Panc1 (cell line): ENCODE measurements at regions not wholly inside any gene's neighbourhood (a gene's known extent, or its start where the extent isn't known, plus 50 kb on each side); places are given as distances from the start of the nearest gene placed in this dataset.

ENCODE experiments used
- ATAC-seq: fragments of 200-7000 bp; cut with Tn5 transposase; 2 replicates; pipeline ENCODE4 v1.9.1; 2020; ENCODE audit warnings: mild to moderate bottlenecking, moderate library complexity
- BruUV-seq: library from RNA; stranded (reverse); fragments of 400-500 nt; replicated peaks from 2 replicates; lab custom pipeline; 2021; lab: Mats Ljungman, UMichigan
- CTCF ChIA-PET: fragments of 300-600 bp; sonication (Branson Sonifier 250); formaldehyde crosslinking; loops from one replicate; lab custom pipeline; 2022; ENCODE audit warnings: antibody characterized with exemption; lab: Charles Lee
- POLR2A ChIA-PET: fragments of 300-600 bp; sonication (Branson Sonifier 250); formaldehyde crosslinking; loops from one replicate; lab custom pipeline; 2022; ENCODE audit warnings: antibody characterized with exemption; lab: Charles Lee
- DNase-seq: peaks from one replicate; pipeline ENCODE4 v3.0.0-alpha.2; 2010; ENCODE audit warnings: low read depth, low spot score
- H3K27ac ChIP-seq: 2 replicates; pipeline ENCODE4 v1.5.1; 2011; ENCODE audit warnings: mild to moderate bottlenecking, low read length, inconsistent platforms
- H3K27me3 ChIP-seq: fragments of 200-500 bp; sonication (Bioruptor generic); 2 replicates; pipeline ENCODE4 v1.6.0; 2014; ENCODE audit warnings: low read length, inconsistent platforms; ENCODE audit not compliant: control insufficient read depth, insufficient read depth
- H3K36me3 ChIP-seq: fragments of 200-500 bp; sonication (Bioruptor generic); 2 replicates; pipeline ENCODE4 v1.5.1; 2014; ENCODE audit warnings: inconsistent platforms, mild to moderate bottlenecking, low read length, moderate library complexity; ENCODE audit not compliant: control insufficient read depth, insufficient read depth
- H3K4me1 ChIP-seq: 2 replicates; pipeline ENCODE4 v1.5.1; 2011; ENCODE audit warnings: inconsistent platforms, mild to moderate bottlenecking, low read length, moderate library complexity; ENCODE audit not compliant: control insufficient read depth, insufficient read depth
- H3K4me3 ChIP-seq, 2 experiments: 2 replicates each; pipeline ENCODE4 v1.5.1; 2011 to 2012; ENCODE audit warnings: low read depth in 2 of 2, low read length in 2 of 2, mild to moderate bottlenecking in 2 of 2, inconsistent platforms in 1 of 2, moderate library complexity in 1 of 2
- H3K9me3 ChIP-seq: fragments of 200-500 bp; sonication (Bioruptor generic); 2 replicates; pipeline ENCODE4 v1.5.1; 2014; ENCODE audit warnings: low read depth, mild to moderate bottlenecking, inconsistent platforms, low read length, moderate library complexity; ENCODE audit not compliant: control insufficient read depth, insufficient read depth
- CTCF ChIP-seq: fragments of 450-650 bp; IDR thresholded peaks from 2 replicates; pipeline ENCODE4 v1.5.1; 2017; ENCODE audit warnings: mild to moderate bottlenecking
- POLR2AphosphoS5 ChIP-seq: IDR thresholded peaks from 2 replicates; pipeline ENCODE4 v1.6.1; 2012; ENCODE audit warnings: mild to moderate bottlenecking, low read depth, low read length, moderate library complexity
- REST ChIP-seq, 2 experiments: IDR thresholded peaks; 2 replicates each; pipeline ENCODE4 v1.6.1; 2011 to 2012; ENCODE audit warnings: low read depth in 2 of 2, control low read depth in 1 of 2, low read length in 1 of 2, mild to moderate bottlenecking in 1 of 2, moderate library complexity in 1 of 2; ENCODE audit not compliant: insufficient read depth in 1 of 2
- SIN3A ChIP-seq: IDR thresholded peaks from 2 replicates; pipeline ENCODE4 v1.6.1; 2012; ENCODE audit warnings: low read depth, mild to moderate bottlenecking, low read length, moderate library complexity, borderline replicate concordance; ENCODE audit not compliant: insufficient read depth
- TCF7L2 ChIP-seq: IDR thresholded peaks from 2 replicates; pipeline ENCODE4 v1.6.1; 2011; ENCODE audit warnings: mild to moderate bottlenecking, low read depth, low read length, inconsistent platforms
- in situ Hi-C: cut with HindIII; loops from 2 replicates; pipeline ENCODE4 v1.10.0; 2016; ENCODE audit warnings: low sequenced_read_pairs, low pct_unique_long_range_greater_than_20kb
- intact Hi-C: fragments of 100-400 bp; cut with micrococcal nuclease; formaldehyde crosslinking; loops from one replicate; pipeline ENCODE4 v1.10.0; 2022; ENCODE audit not compliant: unreplicated experiment

GRCh38 chr12:118480235-118480634 is 103.9 kb downstream of the SUDS3 start:
- in situ Hi-C loops (no loop called here), intact Hi-C loops (no loop called here)
- H3K4me3 ChIP-seq, result no peak overlapping the region
- no peak for ATAC-seq
- POLR2A ChIA-PET, result no interaction called here
- H3K27ac ChIP-seq, result no peak overlapping the region
- no TSS peak for BruUV-seq
- H3K4me1 ChIP-seq, result no peaks in the 10 kb centered on the region
- H3K9me3 ChIP-seq, result no peaks in the 10 kb centered on the region
- H3K36me3 ChIP-seq, result no peaks in the 10 kb centered on the region
- DNase-seq, result no peak
- no peak for TF ChIP-seq REST (IDR thresholded peaks at IDR 0.05; ENCODE audit: insufficient read depth in 1 of 2, low read depth in 2 of 2, low read length in 1 of 2)
- TF ChIP-seq CTCF, result no peak
- TF ChIP-seq POLR2AphosphoS5, result no peak
- peaks cover 3% of the 10 kb centered on the region; the same call in 1 of the 2 replicates for H3K27me3 ChIP-seq
- CTCF ChIA-PET, result no interaction called here

- in situ Hi-C loops, result no loop called here
- Histone ChIP-seq H3K4me3 (no peak overlapping the region), H3K27ac (no peak overlapping the region), H3K36me3 (no peaks in the 10 kb centered on the region), H3K27me3 (no peaks in the 10 kb centered on the region), H3K4me1 (no peaks in the 10 kb centered on the region), H3K9me3 (no peaks in the 10 kb centered on the region)
- no TSS peak for BruUV-seq
- no peak for DNase-seq
- ATAC-seq, result no peak
- ChIA-PET POLR2A (no interaction called here), CTCF (no interaction called here)
- intact Hi-C loops, result no loop called here
- TF ChIP-seq CTCF, result no peak
- no peak for TF ChIP-seq POLR2AphosphoS5
- TF ChIP-seq SIN3A, result no peak
- TF ChIP-seq REST (IDR thresholded peaks at IDR 0.05; ENCODE audit: insufficient read depth in 1 of 2, low read depth in 2 of 2, low read length in 1 of 2), result no peak
- TF ChIP-seq TCF7L2, result no peak
Observed at GRCh38 chr12:118488034-118488433, 111.7 kb downstream of the SUDS3 start.
